Fibroblast of gingiva (primary cell): ENCODE measurements at regions not wholly inside any gene's neighbourhood (a gene's known extent, or its start where the extent isn't known, plus 50 kb on each side); places are given as distances from the start of the nearest gene placed in this dataset.
"Not testable (repeated sequence)": the region's sequence is repeated elsewhere in the genome, so short reads cannot be mapped to it uniquely, and the experiment has no call there.

ENCODE experiments used
- DNase-seq: peaks from one replicate; pipeline ENCODE4 v3.0.0-alpha.2; 2011; ENCODE audit warnings: low read depth

DNA sequence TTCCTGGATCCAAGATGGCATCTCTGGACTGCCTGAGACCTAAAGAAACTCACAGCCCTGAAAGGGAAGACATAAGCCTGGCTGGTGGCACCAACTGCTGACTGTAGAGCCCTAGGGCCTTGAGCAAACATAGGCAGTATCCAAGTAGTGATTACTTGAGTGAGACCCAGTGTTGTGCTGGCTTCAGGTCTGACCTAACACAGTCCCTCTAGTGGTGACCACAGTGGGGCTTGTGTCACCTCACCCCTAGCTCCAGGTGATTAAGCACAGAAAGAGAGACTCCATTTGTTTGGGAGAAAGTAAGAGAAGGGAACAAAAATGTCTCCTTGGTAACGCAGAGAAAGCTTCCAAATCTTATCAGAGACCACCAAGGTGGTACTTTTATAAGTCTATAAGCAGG is 496.3 kb upstream of the HTR2C start:
- no peak for DNase-seq

GRCh38 chrX:114077773-114078172 is 506.1 kb upstream of the HTR2C start:
- no peak for DNase-seq

GRCh38 chrX:114075073-114075673 is 508.7 kb upstream of the HTR2C start:
- DNase-seq: no peak

DNA sequence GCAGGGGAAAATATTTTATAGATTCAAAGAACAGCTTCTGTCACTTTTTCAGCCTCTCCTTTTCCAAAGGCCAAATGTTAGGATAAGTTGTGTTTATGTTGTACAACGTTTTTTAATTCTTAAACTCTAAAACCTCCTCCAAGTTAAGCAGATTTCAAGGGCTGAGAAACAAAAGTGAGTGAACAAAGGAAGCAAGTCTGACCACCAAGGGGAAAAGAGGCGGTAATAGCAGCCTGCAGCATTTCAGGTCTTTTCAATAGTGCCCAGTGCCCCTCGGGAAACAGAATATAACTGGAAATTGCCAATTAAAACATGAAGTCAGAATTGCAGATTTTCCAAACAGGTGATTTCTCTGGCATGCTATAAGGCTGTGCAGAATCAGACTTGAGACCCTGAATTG is 510.0 kb upstream of the HTR2C start:
- DNase-seq: no peak

- DNase-seq: no peak
Measured at GRCh38 chrX:114071412-114071811, 512.5 kb upstream of the HTR2C start.

- DNase-seq: no peak
Measured at GRCh38 chrX:114065577-114066223, 518.2 kb upstream of the HTR2C start.

DNA sequence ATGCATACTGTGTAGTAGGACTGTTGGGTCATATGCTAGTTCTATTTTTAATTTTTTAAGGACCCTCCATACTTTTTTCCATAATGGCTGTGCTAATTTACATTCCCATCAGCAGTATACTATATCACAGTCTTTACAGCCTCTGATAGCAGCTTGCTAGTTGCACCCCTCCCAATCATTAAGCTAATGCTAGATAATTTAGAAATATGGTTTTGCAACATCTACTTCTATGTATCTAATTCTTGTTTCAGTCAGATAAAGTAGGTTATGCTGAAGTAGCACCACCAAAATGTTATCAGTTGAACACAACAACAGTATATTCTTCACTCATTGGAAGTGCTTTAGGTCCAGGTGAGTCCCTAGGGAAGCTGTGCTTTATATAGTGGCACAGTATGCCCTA is 522.7 kb upstream of the HTR2C start:
- DNase-seq: no peak

DNA sequence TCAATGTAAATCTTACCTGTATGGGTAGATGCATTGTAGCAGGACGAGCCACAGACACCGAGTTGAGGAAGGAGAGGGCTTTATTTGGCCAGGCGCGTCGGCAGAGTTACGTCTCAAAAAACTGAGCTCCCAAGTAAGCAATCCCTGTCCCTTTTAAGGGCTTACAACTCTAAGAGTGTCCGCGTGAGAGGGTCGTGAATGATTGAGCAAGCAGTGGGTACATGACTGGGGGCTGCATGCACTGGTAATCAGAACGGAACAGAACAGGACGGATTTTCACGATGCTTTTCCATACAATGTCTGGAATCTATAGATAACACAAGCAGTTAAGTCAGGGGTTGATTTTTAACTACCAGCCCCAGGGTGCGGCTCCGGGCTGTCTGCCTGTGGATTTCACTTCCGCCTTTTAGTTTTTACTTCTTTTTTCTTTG is 524.9 kb upstream of the HTR2C start:
- DNase-seq: no peak

GRCh38 chrX:114057422-114057821 is 526.5 kb upstream of the HTR2C start:
- not testable (repeated sequence) for DNase-seq

- no peak for DNase-seq
Measured at GRCh38 chrX:114051667-114052315, 532.1 kb upstream of the HTR2C start.

GRCh38 chrX:114050075-114050796 is 533.6 kb upstream of the HTR2C start:
- no peak for DNase-seq

- no peak for DNase-seq
Measured at GRCh38 chrX:114049063-114049462, 534.8 kb upstream of the HTR2C start.

GRCh38 chrX:114047558-114047957 is 536.3 kb upstream of the HTR2C start:
- DNase-seq: no peak

- no peak for DNase-seq
Measured at GRCh38 chrX:114046695-114047279, 537.1 kb upstream of the HTR2C start.

DNA sequence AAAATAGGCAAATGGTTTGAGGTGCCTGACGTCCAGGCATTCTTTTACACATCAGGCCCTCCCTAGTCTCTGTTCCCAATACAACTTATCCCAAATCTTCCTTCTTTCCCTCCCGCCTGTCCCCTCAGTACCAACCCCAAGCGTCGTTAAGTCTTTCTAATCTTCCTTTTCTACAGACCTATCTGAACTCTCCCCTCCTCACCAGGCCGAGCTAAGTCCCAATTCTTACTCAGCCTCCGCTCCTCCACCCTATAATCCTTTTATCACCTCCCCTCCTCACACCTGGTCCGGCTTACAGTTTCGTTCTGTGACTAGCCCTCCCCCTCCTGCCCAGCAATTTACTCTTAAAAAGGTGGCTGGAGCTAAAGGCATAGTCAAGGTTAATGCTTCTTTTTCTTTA is 542.4 kb upstream of the HTR2C start:
- not testable (repeated sequence) for DNase-seq

DNA sequence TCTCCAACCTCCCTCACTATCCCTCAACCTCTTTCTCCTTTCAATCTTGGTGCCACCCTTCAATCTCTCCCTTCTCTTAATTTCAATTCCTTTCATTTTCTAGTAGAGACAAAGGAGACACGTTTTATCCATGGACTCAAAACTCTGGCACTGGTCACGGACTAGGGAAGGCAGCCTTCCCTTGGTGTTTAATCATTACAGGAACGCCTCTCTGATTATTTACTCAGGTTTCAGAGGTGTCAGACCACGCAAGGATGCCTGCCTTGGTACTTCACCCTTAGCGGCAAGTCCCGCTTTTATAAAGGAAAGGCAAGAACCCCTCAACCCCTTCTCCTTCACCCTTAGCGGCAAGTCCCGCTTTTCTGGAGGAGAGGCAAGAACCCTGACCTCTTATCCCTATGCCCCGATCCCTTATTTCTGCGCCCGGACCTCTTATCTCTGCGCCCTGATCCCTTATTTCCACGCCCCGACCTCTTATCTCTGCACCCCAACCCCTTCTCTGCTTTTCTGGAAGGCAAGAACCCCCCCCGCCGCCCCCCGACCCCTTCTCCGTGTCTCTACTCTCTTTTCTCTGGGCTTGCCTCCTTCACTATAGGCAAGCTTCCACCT is 543.1 kb upstream of the HTR2C start:
- not testable (repeated sequence) for DNase-seq

GRCh38 chrX:114040111-114040510 is 543.8 kb upstream of the HTR2C start:
- DNase-seq: not testable (repeated sequence)

GRCh38 chrX:114038358-114038757 is 545.5 kb upstream of the HTR2C start:
- DNase-seq: no peak

DNA sequence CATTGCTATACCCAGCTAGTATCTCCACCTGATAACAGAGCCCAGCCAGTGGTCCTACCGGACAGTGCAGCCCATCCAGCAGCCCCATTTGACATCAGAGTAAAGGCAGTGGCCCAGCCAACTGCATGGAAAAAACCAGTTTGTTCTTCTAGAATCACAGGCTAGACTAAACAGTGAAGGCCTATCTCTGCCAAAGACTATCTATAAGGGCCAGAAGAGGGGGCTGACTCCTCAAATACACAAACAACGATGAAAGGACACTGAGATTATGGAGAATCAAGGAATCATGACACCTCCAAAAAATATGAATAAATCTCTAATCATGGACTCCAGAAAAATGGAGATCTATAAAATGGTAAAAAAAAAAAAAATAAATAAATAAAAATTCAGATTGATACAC is 546.4 kb upstream of the HTR2C start:
- no peak for DNase-seq

DNA sequence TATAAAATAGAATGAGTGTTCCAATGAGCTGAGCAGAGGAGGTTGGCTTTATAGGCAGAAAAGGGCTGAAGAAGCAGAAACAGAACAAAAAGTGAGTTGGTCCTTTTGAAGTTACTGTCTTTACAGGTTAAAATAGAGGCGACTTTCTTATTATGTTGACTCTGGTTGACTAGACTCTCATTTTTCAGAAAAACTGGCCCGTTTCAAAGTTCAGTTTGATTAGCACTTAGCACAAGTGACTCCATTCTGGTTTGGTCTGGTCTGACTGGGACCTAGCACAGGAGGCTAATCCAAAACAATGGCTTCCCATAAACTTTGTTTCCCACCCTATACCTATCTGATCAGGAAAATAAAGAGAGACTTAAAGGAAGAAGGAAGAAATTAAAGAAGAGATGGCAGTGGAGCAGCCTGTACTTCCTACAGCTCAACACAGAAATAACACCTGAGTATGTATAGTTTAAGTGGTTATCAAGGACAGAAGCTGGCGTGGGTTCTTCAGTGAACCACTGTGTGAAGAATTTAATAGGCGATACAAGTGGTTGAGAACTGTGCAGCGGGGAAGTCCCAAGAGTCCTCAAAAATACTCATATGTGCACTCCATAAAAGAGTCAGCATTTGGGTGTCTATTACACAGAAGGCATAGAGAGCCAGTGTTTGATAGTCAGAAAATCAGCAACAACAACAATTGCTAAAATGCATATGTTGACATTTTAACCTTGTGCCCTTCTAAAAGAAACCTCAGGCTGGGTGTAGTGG is 554.8 kb upstream of the HTR2C start:
- DNase-seq: no peak

GRCh38 chrX:114017086-114017485 is 566.8 kb upstream of the HTR2C start:
- no peak for DNase-seq
